H1 (cell line): ENCODE measurements at regions not wholly inside any gene's neighbourhood (a gene's known extent, or its start where the extent isn't known, plus 50 kb on each side); places are given as distances from the start of the nearest gene placed in this dataset.

Experiments used
- ASH2L ChIP-seq: fragments of 200-600, 300-600 bp; sonication (generic); IDR thresholded peaks from one replicate; pipeline ENCODE4 v1.7.1; 2017; ENCODE audit warnings: low read length
- CHD1 ChIP-seq: IDR thresholded peaks from 2 replicates; pipeline ENCODE4 v1.6.1; 2012; ENCODE audit warnings: low read depth, low read length, improper control_type of control experiment
- CREB1 ChIP-seq: IDR thresholded peaks from 2 replicates; pipeline ENCODE4 v1.6.1; 2012; ENCODE audit warnings: inconsistent platforms
- GTF2F1 ChIP-seq: IDR thresholded peaks from 2 replicates; pipeline ENCODE4 v1.6.1; 2012; ENCODE audit warnings: low read depth, low read length, improper control_type of control experiment, borderline replicate concordance
- KDM4A ChIP-seq: IDR thresholded peaks from one replicate; pipeline ENCODE4 v1.7.1; 2012; ENCODE audit warnings: low read depth, mild to moderate bottlenecking, moderate library complexity, low read length, inconsistent platforms; ENCODE audit not compliant: severe bottlenecking
- MAX ChIP-seq: IDR thresholded peaks from 2 replicates; pipeline ENCODE4 v1.6.1; 2012; ENCODE audit warnings: inconsistent platforms
- NRF1 ChIP-seq: IDR thresholded peaks from 2 replicates; pipeline ENCODE4 v1.6.1; 2011; ENCODE audit warnings: mild to moderate bottlenecking, low read depth, low read length, improper control_type of control experiment
- POLR2A ChIP-seq, 2 experiments: IDR thresholded peaks; 1 replicate in 1 of 2; 2 replicates in 1 of 2; pipeline ENCODE4 v1.6.1; 2011; ENCODE audit warnings: low read depth in 2 of 2, low read length in 2 of 2, mild to moderate bottlenecking in 2 of 2; ENCODE audit errors: control extremely low read depth in 1 of 2
- SIN3A ChIP-seq, 2 experiments: IDR thresholded peaks in 1 of 2; conservative IDR thresholded peaks in 1 of 2; 2 replicates each; pipeline ENCODE4 v1.6.1; 2011 to 2012; ENCODE audit warnings: low read length in 2 of 2, improper control_type of control experiment in 1 of 2, low read depth in 1 of 2, mild to moderate bottlenecking in 1 of 2
- SIRT6 ChIP-seq: IDR thresholded peaks from one replicate; pipeline ENCODE4 v1.7.1; 2012; ENCODE audit warnings: low read length, inconsistent platforms
- SP1 ChIP-seq: IDR thresholded peaks from 2 replicates; pipeline ENCODE4 v1.6.1; 2011; ENCODE audit warnings: low read depth, low read length
- SP2 ChIP-seq: IDR thresholded peaks from 2 replicates; pipeline ENCODE4 v1.6.1; 2012; ENCODE audit warnings: mild to moderate bottlenecking, low read length, inconsistent platforms
- TEAD4 ChIP-seq: IDR thresholded peaks from 2 replicates; pipeline ENCODE4 v1.6.1; 2012; ENCODE audit warnings: low read depth, low read length, inconsistent platforms, mixed read lengths
- TF ChIP-seq, protein P1 (sequence below): fragments of 300-600 bp; sonication (generic); IDR thresholded peaks from 2 replicates; pipeline ENCODE4 v1.7.1; 2012; ENCODE audit warnings: low read length, moderate library complexity, mild to moderate bottlenecking, inconsistent platforms; ENCODE audit not compliant: insufficient replicate concordance

- TF ChIP-seq, protein P1, sequence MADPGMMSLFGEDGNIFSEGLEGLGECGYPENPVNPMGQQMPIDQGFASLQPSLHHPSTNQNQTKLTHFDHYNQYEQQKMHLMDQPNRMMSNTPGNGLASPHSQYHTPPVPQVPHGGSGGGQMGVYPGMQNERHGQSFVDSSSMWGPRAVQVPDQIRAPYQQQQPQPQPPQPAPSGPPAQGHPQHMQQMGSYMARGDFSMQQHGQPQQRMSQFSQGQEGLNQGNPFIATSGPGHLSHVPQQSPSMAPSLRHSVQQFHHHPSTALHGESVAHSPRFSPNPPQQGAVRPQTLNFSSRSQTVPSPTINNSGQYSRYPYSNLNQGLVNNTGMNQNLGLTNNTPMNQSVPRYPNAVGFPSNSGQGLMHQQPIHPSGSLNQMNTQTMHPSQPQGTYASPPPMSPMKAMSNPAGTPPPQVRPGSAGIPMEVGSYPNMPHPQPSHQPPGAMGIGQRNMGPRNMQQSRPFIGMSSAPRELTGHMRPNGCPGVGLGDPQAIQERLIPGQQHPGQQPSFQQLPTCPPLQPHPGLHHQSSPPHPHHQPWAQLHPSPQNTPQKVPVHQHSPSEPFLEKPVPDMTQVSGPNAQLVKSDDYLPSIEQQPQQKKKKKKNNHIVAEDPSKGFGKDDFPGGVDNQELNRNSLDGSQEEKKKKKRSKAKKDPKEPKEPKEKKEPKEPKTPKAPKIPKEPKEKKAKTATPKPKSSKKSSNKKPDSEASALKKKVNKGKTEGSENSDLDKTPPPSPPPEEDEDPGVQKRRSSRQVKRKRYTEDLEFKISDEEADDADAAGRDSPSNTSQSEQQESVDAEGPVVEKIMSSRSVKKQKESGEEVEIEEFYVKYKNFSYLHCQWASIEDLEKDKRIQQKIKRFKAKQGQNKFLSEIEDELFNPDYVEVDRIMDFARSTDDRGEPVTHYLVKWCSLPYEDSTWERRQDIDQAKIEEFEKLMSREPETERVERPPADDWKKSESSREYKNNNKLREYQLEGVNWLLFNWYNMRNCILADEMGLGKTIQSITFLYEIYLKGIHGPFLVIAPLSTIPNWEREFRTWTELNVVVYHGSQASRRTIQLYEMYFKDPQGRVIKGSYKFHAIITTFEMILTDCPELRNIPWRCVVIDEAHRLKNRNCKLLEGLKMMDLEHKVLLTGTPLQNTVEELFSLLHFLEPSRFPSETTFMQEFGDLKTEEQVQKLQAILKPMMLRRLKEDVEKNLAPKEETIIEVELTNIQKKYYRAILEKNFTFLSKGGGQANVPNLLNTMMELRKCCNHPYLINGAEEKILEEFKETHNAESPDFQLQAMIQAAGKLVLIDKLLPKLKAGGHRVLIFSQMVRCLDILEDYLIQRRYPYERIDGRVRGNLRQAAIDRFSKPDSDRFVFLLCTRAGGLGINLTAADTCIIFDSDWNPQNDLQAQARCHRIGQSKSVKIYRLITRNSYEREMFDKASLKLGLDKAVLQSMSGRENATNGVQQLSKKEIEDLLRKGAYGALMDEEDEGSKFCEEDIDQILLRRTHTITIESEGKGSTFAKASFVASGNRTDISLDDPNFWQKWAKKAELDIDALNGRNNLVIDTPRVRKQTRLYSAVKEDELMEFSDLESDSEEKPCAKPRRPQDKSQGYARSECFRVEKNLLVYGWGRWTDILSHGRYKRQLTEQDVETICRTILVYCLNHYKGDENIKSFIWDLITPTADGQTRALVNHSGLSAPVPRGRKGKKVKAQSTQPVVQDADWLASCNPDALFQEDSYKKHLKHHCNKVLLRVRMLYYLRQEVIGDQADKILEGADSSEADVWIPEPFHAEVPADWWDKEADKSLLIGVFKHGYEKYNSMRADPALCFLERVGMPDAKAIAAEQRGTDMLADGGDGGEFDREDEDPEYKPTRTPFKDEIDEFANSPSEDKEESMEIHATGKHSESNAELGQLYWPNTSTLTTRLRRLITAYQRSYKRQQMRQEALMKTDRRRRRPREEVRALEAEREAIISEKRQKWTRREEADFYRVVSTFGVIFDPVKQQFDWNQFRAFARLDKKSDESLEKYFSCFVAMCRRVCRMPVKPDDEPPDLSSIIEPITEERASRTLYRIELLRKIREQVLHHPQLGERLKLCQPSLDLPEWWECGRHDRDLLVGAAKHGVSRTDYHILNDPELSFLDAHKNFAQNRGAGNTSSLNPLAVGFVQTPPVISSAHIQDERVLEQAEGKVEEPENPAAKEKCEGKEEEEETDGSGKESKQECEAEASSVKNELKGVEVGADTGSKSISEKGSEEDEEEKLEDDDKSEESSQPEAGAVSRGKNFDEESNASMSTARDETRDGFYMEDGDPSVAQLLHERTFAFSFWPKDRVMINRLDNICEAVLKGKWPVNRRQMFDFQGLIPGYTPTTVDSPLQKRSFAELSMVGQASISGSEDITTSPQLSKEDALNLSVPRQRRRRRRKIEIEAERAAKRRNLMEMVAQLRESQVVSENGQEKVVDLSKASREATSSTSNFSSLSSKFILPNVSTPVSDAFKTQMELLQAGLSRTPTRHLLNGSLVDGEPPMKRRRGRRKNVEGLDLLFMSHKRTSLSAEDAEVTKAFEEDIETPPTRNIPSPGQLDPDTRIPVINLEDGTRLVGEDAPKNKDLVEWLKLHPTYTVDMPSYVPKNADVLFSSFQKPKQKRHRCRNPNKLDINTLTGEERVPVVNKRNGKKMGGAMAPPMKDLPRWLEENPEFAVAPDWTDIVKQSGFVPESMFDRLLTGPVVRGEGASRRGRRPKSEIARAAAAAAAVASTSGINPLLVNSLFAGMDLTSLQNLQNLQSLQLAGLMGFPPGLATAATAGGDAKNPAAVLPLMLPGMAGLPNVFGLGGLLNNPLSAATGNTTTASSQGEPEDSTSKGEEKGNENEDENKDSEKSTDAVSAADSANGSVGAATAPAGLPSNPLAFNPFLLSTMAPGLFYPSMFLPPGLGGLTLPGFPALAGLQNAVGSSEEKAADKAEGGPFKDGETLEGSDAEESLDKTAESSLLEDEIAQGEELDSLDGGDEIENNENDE = no peak
- TF ChIP-seq TEAD4 (no peak), CREB1 (no peak), SP1 (no peak), MAX (no peak), SIRT6 (no peak), NRF1 (no peak), SIN3A (conservative IDR thresholded peaks at IDR 0.05 in 1 of 2, IDR thresholded peaks at IDR 0.05 in 1 of 2; ENCODE audit: low read depth in 1 of 2, low read length in 2 of 2) (no peak), GTF2F1 (no peak), CHD1 (no peak), SP2 (no peak), ASH2L (no peak), POLR2A (IDR thresholded peaks at IDR 0.05; ENCODE audit: control extremely low read depth in 1 of 2, low read depth in 2 of 2, low read length in 2 of 2) (no peak), KDM4A (no peak)
Measured at GRCh38 chr6:50289366-50289765, 239.6 kb upstream of the DEFB112 start (continued).
